HG02973 (cell line): ENCODE measurements at regions not wholly inside any gene's neighbourhood (a gene's known extent, or its start where the extent isn't known, plus 50 kb on each side); places are given as distances from the start of the nearest gene placed in this dataset.
A peak's percentile ranks its signal among the peaks of the same experiment; 100 is the strongest.

Experiments
- ATAC-seq: cut with Tn5 transposase; IDR thresholded peaks from one replicate; pipeline ENCODE4 v1.9.1; 2021; ENCODE audit warnings: moderate library complexity; ENCODE audit not compliant: unreplicated experiment

GRCh38 chr2:183991968-183992367 is 606.4 kb upstream of the ZNF804A start:
- no peak for ATAC-seq

DNA sequence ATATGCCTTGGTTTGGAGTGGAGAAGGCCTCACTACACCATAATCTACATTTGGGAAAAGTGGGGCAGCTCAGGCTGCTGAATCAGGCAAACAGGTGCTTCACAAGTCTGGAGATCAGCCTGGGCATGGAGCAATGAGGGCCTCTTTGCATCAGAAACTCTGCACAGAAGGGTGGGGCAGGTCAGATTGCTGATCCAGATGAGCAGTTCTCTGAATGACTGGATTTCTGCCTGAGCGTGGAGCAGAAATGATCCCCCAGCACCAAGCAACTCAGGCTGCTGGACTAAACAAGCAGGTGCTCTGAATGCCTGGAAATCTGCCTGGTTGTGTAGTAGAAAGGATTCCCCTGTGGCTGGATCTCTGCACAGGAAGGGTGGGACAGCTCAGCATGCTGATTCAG is 605.3 kb upstream of the ZNF804A start:
- ATAC-seq, result peak; percentile 73

- no peak for ATAC-seq
These were observed 602.7 kb upstream of the ZNF804A start for GRCh38 chr2:183995632-183996031.

GRCh38 chr2:183996825-183997793 is 601.2 kb upstream of the ZNF804A start:
- ATAC-seq, result no peak

DNA sequence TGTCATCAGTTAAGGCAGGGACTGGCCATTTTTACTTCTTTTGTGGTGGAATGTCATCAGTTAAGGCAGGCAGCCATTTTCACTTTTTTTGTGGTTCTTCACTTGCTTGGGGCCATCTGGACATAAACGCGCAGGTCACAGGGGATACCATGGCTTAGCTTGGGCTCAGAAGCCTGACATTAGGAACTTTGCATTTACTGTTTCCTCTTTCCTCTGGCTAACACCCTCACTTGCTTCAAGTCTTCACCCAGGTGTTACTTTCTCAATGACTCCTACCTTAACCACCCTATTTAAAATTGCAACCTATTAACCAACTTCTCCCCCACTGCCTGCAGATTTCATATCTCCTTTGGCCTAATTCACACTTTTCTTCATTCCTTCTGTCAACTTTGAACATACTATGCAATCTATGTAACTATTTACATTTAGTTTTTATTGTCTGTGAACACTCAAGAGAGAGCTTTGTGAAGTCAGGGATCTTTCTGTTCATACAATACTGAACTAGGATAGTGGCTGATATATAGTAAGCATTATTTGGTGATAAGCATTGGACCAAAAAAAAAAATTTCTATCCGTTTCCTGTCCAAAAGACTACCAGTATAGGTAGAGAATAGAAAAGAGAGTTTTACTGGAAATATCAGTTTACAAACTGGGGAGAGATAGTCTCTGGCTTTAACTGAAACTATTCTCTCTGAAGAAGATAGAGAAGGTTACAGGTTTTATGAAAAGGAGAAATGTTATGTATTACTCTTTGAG is 600.1 kb upstream of the ZNF804A start:
- ATAC-seq, result peak; percentile 97

DNA sequence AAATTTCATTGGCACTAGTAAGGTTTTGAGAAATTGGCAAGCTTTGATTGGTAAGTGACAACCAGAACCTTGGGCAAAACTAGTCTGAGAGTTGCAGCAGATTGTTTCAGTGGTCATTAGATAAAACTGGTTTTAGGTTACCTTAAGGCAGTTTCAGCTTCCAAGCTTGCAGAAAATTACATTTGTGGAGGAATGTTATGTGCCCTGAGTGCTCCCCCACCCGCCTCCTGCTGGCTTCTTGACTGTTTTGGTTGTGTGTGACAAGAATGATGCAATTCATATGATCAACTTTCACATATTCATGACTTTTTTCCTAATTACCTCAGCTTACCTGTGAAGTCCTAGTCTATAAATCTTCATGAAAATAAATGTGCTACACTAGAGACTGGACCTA is 599.5 kb upstream of the ZNF804A start:
- ATAC-seq, result no peak

DNA sequence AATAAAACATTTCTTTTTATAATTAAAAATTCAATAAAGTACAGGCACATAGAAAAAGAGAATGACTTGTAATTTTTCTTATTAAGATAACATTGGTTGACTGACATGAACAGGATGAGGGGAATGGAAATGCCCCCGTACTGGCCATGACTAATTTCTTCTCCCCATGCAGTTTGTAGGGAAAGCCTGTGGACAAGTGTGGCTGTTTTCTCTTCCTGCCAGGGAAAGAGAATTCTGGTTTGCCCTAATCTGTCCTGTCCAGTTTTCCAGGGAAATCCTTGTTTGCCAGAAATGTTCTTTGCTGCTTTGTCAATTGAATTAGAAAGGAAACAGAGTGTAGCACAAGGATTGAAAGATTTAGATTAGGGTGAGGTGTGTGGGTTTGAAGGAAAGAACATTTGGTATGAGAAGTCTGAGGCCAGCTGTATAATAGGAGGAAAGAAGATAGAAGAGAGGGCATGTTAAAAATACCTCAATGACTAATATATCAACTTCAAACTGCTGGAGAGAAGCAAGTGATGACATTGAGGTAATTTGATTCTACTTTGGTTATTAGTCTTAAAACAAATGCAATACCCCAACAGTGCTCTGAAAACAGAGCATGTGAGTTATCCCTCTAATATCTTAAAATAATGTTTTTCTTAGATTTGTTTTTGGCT is 593.9 kb upstream of the ZNF804A start:
- peak; percentile 91 for ATAC-seq

GRCh38 chr2:184004948-184005672 is 593.2 kb upstream of the ZNF804A start:
- ATAC-seq, result peak; percentile 60

GRCh38 chr2:184006998-184007397 is 591.3 kb upstream of the ZNF804A start:
- no peak for ATAC-seq

DNA sequence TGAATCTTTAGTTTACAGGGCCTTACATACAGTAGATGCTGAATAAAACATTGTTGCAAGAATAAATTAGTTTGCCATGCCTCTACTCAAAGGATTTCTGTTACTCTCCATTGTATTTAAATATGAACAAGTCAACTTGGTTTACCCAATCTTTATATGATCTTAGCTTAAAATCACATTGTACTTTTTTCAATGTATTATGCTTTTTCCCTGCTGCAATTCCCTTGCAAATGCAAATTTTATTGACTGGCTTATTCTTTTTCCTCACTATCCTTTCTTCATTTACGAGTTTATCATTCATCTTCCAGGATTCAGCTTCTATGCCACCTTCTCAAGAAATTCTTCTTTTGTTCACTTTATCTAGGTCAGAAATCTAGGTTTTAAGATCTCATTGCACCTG is 571.4 kb upstream of the ZNF804A start:
- ATAC-seq, result no peak

- no peak for ATAC-seq
These were observed 568.1 kb upstream of the ZNF804A start for GRCh38 chr2:184030245-184030644.

DNA sequence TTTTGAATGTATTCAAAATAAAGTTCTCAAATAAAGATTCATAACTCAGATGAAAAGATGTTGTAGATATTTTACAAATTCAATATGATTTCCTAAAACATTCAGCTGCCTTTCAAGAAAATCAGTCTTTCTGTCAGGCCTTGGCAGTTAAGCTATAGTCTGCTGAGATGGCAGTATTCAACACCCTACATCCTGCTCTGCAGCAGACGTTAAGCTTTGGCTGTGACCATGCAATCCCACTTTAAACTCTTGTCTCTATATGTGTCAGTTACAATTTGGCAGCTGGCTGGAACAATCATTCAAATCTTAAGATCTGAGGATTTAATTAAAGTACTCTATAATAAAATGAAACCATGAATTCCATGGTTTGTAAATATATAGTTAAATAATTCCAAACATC is 567.3 kb upstream of the ZNF804A start:
- ATAC-seq, result no peak

- ATAC-seq, result no peak
These were observed 566.8 kb upstream of the ZNF804A start for GRCh38 chr2:184031402-184032147.

- ATAC-seq, result no peak
These were observed 565.3 kb upstream of the ZNF804A start for GRCh38 chr2:184032983-184033382.

DNA sequence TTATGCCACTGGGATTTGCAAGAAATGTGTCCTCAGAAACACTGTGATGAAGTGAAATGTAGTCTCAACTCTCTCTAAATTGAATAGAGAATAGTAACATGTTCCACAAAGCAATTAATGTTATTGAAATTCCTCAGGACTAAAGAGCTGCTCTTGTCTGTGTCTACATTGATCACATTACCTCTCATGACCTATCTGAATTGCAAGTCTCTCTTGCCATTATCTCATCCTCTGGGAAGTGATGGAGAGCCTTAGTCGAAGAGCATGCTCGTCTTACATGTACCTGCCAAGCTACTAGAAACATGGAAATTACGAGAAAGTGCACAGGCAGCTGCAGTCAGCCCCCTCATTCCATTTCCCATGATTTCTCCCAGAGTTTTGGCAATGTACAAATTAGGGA is 561.1 kb upstream of the ZNF804A start:
- ATAC-seq, result no peak

DNA sequence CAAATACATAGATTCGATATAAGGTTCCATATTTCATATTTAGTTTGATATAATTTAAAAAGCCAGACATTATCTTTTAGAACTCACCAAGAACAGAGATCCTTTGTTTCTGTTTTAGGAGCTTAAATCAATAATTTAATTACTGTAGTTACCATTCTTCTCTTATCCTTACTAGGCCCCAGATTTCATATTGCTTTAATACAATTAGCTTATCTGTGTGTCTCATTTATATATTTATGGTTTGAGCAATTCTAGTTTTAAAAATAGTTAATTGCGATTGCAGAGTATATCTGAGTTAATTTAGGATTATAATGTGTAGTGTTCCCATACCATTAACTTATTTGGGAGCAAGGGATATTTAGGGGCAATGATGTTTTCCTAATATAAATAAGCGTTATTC is 558.8 kb upstream of the ZNF804A start:
- no peak for ATAC-seq

GRCh38 chr2:184040230-184040629 is 558.1 kb upstream of the ZNF804A start:
- no peak for ATAC-seq

DNA sequence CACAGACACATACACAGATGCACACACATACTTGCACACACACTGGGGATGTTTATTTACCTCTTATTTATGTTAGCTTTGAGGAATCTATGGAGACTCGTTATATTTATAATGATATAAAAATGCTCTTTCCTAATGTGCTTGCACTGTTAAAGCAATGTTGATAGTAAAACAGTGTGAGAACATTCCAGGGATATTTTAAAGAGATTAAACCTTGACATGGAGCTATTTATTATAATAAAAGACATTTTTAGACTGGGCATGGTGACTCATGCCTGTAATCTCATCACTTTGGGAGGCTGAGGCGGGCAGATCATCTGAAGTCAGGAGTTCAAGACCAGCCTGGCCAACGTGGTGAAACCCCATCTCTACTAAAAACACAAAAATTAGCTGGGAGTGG is 557.3 kb upstream of the ZNF804A start:
- no peak for ATAC-seq

DNA sequence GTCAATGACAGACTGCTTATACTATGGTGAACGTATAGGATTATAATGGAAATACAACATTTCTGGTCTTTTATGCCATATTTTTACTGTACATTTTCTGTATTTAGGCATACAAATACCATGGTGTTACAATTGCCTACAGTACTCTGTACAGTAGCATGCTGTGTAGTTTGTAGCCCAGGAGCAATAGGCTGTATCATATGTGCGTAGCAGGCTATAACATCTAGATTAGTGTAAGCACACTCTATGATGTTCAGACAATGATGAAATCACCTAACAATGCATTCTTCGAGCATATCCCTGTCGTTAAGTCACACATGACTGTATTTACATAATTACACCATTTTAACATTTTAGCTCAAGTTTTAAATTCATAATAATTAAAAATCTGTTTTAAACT is 556.6 kb upstream of the ZNF804A start:
- no peak for ATAC-seq

- no peak for ATAC-seq
These were observed 550.8 kb upstream of the ZNF804A start for GRCh38 chr2:184047536-184047935.
